ENCODE measurements at regions not wholly inside any gene's neighbourhood (a gene's known extent, or its start where the extent isn't known, plus 50 kb on each side); places are given as distances from the start of the nearest gene placed in this dataset.

DNA sequence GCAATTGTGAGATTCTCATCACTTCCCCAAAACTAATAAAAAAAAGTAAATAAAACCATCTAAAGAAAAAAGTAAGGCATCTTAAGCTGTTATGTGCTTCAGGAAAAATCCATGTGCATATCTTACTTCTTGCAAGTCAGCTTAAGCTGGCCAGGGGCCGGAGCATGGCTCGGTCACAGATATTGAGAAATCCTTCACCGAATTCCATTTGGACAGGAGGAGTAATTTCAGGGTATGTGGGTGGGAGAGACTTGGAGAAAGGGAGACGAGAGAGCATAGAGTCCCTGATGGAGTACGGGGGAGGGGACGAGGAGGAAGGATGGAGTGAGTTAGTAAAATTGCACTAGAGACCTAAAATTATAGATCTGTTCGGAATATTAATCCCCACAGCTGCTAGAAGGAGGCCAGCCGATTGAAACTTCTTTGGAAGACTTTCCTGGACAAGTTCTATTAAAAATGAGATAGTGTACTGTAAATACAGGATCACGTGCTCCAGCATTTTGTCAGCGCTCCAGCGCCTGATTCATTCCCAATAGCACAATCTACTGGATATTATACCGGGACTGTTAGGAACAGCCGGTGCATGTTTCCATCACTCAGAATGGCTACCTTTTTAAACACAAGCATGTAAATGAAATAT, 438.5 kb downstream of the ZNF516 start:
- H3K4me3 Mint-ChIP-seq, result no peak overlapping the region
- intact Hi-C loops (cut with micrococcal nuclease), result no loop called here
- no peak overlapping the region for H3K27ac Mint-ChIP-seq
- H3K4me1 Mint-ChIP-seq, result no peaks in the 10 kb centered on the region
- Histone ChIP-seq H3K36me3 (replicated peaks in 1 of 2; ENCODE audit: control insufficient read depth in 1 of 2, insufficient read depth in 2 of 2, low read length in 2 of 2) (no peaks in the 10 kb centered on the region), H3K4me3 (replicated peaks in 1 of 3; ENCODE audit: low read depth in 2 of 3, low read length in 3 of 3) (no peak overlapping the region), H3K9me3 (replicated peaks in 1 of 2; ENCODE audit: control insufficient read depth in 1 of 2, insufficient read depth in 1 of 2, low read length in 2 of 2) (no peaks in the 10 kb centered on the region), H4K20me1 (ENCODE audit: insufficient read depth, low read length) (no peaks in the 10 kb centered on the region), H3K79me2 (ENCODE audit: insufficient read depth, low read length) (no peaks in the 10 kb centered on the region), H3K4me1 (ENCODE audit: control insufficient read depth in 1 of 2, insufficient read depth in 2 of 2, low read length in 2 of 2) (no peaks in the 10 kb centered on the region), H3K9ac (ENCODE audit: insufficient read depth, low read length, poor library complexity, severe bottlenecking) (no peak overlapping the region), H3K27ac (ENCODE audit: low read depth in 1 of 2, low read length in 2 of 2) (no peak overlapping the region), H3K4me2 (replicated peaks; ENCODE audit: extremely low read depth, low read length, poor library complexity, severe bottlenecking) (no peak overlapping the region), H2AFZ (ENCODE audit: insufficient read depth, low read depth, low read length, poor library complexity, severe bottlenecking) (no peak overlapping the region), H3K27me3 (ENCODE audit: control insufficient read depth in 2 of 2, insufficient read depth in 2 of 2, low read length in 2 of 2) (no peaks in the 10 kb centered on the region)
- H3K36me3 Mint-ChIP-seq, result no peaks in the 10 kb centered on the region
- 98% methylated on average over 8 of the region's 13 CpGs for WGBS (ENCODE audit: insufficient coverage)
- DNase-seq, result no peak
- TF ChIP-seq, protein P1, sequence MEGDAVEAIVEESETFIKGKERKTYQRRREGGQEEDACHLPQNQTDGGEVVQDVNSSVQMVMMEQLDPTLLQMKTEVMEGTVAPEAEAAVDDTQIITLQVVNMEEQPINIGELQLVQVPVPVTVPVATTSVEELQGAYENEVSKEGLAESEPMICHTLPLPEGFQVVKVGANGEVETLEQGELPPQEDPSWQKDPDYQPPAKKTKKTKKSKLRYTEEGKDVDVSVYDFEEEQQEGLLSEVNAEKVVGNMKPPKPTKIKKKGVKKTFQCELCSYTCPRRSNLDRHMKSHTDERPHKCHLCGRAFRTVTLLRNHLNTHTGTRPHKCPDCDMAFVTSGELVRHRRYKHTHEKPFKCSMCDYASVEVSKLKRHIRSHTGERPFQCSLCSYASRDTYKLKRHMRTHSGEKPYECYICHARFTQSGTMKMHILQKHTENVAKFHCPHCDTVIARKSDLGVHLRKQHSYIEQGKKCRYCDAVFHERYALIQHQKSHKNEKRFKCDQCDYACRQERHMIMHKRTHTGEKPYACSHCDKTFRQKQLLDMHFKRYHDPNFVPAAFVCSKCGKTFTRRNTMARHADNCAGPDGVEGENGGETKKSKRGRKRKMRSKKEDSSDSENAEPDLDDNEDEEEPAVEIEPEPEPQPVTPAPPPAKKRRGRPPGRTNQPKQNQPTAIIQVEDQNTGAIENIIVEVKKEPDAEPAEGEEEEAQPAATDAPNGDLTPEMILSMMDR (IDR thresholded peaks at IDR 0.05), result no peak
- H3K27me3 Mint-ChIP-seq (ENCODE audit: low read depth in 3 of 3), result peaks cover 0 to 3% (median 3%) of the 10 kb centered on the region in 3 donors
- H3K9me3 Mint-ChIP-seq, result peaks cover 0 to 2% (median 0%) of the 10 kb centered on the region in 7 donors

GRCh38 chr18:76055578-76055977, 439.5 kb downstream of the ZNF516 start:
- H3K27me3 Mint-ChIP-seq (ENCODE audit: low read depth in 3 of 3), result peaks cover 0 to 3% (median 3%) of the 10 kb centered on the region in 3 donors
- DNase-seq, result no peak
- H3K27ac ChIP-seq (ENCODE audit: low read depth in 1 of 2, low read length in 2 of 2), result no peak overlapping the region
- H2AFZ ChIP-seq (ENCODE audit: insufficient read depth, low read depth, low read length, poor library complexity, severe bottlenecking), result no peak overlapping the region
- TF ChIP-seq, protein P1 (IDR thresholded peaks at IDR 0.05), result no peak
- H3K9me3 Mint-ChIP-seq, result peaks cover 0 to 2% (median 0%) of the 10 kb centered on the region in 7 donors
- no peak overlapping the region for H3K4me3 ChIP-seq (replicated peaks in 1 of 3; ENCODE audit: low read depth in 2 of 3, low read length in 3 of 3)
- intact Hi-C loops (cut with micrococcal nuclease), result no loop called here
- no peak overlapping the region for H3K27ac Mint-ChIP-seq
- no peak overlapping the region for H3K4me2 ChIP-seq (replicated peaks; ENCODE audit: extremely low read depth, low read length, poor library complexity, severe bottlenecking)
- H3K9ac ChIP-seq (ENCODE audit: insufficient read depth, low read length, poor library complexity, severe bottlenecking), result no peak overlapping the region
- no peaks in the 10 kb centered on the region for H3K4me1 ChIP-seq (ENCODE audit: control insufficient read depth in 1 of 2, insufficient read depth in 2 of 2, low read length in 2 of 2)
- H3K9me3 ChIP-seq (replicated peaks in 1 of 2; ENCODE audit: control insufficient read depth in 1 of 2, insufficient read depth in 1 of 2, low read length in 2 of 2), result no peaks in the 10 kb centered on the region
- H3K4me3 Mint-ChIP-seq, result no peak overlapping the region
- no peaks in the 10 kb centered on the region for H3K36me3 ChIP-seq (replicated peaks in 1 of 2; ENCODE audit: control insufficient read depth in 1 of 2, insufficient read depth in 2 of 2, low read length in 2 of 2)
- H3K36me3 Mint-ChIP-seq, result no peaks in the 10 kb centered on the region
- no peaks in the 10 kb centered on the region for H3K27me3 ChIP-seq (ENCODE audit: control insufficient read depth in 2 of 2, insufficient read depth in 2 of 2, low read length in 2 of 2)
- WGBS (ENCODE audit: insufficient coverage), result 83% methylated on average over 3 of the region's 9 CpGs
- H3K79me2 ChIP-seq (ENCODE audit: insufficient read depth, low read length), result no peaks in the 10 kb centered on the region
- no peaks in the 10 kb centered on the region for H4K20me1 ChIP-seq (ENCODE audit: insufficient read depth, low read length)
- H3K4me1 Mint-ChIP-seq, result no peaks in the 10 kb centered on the region
